Brain microvascular endothelial cell (primary cell): ENCODE measurements at regions not wholly inside any gene's neighbourhood (a gene's known extent, or its start where the extent isn't known, plus 50 kb on each side); places are given as distances from the start of the nearest gene placed in this dataset.

ENCODE experiments used
- DNase-seq: peaks from one replicate; pipeline ENCODE4 v3.0.0-alpha.2; 2020
- H3K27ac ChIP-seq: fragments of 250-450 bp; sonication (Bioruptor Pico); 2 replicates; pipeline ENCODE4 v1.5.1; 2020; ENCODE audit warnings: mild to moderate bottlenecking, moderate library complexity
- H3K27me3 ChIP-seq: fragments of 250-450 bp; sonication (Bioruptor Pico); replicated peaks from 2 replicates; pipeline ENCODE4 v1.5.1; 2020; ENCODE audit warnings: mild to moderate bottlenecking
- H3K36me3 ChIP-seq: fragments of 250-450 bp; sonication (Bioruptor Pico); replicated peaks from 2 replicates; pipeline ENCODE4 v1.5.1; 2020; ENCODE audit warnings: mild to moderate bottlenecking
- H3K4me3 ChIP-seq: 2 replicates; pipeline ENCODE4 v1.5.1; 2011; ENCODE audit warnings: low read depth, mild to moderate bottlenecking, control low read depth, low read length, moderate library complexity
- CTCF ChIP-seq: IDR thresholded peaks from 2 replicates; pipeline ENCODE4 v1.5.1; 2011; ENCODE audit warnings: low read depth, mild to moderate bottlenecking, moderate library complexity, low read length, control low read depth, inconsistent platforms; ENCODE audit errors: missing control alignments
- in situ Hi-C: cut with HindIII; loops from 2 replicates; pipeline ENCODE4 v1.10.0; 2017; ENCODE audit warnings: low sequenced_read_pairs, low pct_ligation_motif_present

- no peaks in the 10 kb centered on the region for H3K27me3 ChIP-seq
- in situ Hi-C loops, result no loop called here
- no peak for DNase-seq
- no peak for TF ChIP-seq CTCF
- H3K4me3 ChIP-seq, result no peak overlapping the region
- H3K27ac ChIP-seq, result no peak overlapping the region
- no peaks in the 10 kb centered on the region for H3K36me3 ChIP-seq
Observed at GRCh38 chr21:33985117-33986050, 69.8 kb upstream of the ATP5PO start.

GRCh38 chr21:33984021-33984481, 68.4 kb upstream of the ATP5PO start:
- in situ Hi-C loops, result no loop called here

GRCh38 chr21:33981391-33982101, 65.9 kb upstream of the ATP5PO start:
- TF ChIP-seq CTCF, result no peak
- H3K4me3 ChIP-seq, result no peak overlapping the region
- in situ Hi-C loops, result no loop called here

More at GRCh38 chr21:33984021-33984481, 68.4 kb upstream of the ATP5PO start:
- H3K4me3 ChIP-seq, result no peak overlapping the region
- no peak for TF ChIP-seq CTCF
- H3K36me3 ChIP-seq, result no peaks in the 10 kb centered on the region
- no peak overlapping the region for H3K27ac ChIP-seq
- no peaks in the 10 kb centered on the region for H3K27me3 ChIP-seq
- DNase-seq, result no peak

GRCh38 chr21:33980276-33980916, 64.8 kb upstream of the ATP5PO start:
- H3K27ac ChIP-seq, result no peak overlapping the region
- in situ Hi-C loops, result no loop called here

More at GRCh38 chr21:33981391-33982101, 65.9 kb upstream of the ATP5PO start:
- no peak overlapping the region for H3K27ac ChIP-seq
- H3K36me3 ChIP-seq, result no peaks in the 10 kb centered on the region
- DNase-seq, result no peak
- H3K27me3 ChIP-seq, result no peaks in the 10 kb centered on the region

GRCh38 chr21:33978585-33978984, 63.0 kb upstream of the ATP5PO start:
- H3K4me3 ChIP-seq, result no peak overlapping the region
- no peaks in the 10 kb centered on the region for H3K36me3 ChIP-seq
- in situ Hi-C loops, result no loop called here
- no peak for TF ChIP-seq CTCF
- H3K27me3 ChIP-seq, result no peaks in the 10 kb centered on the region
- H3K27ac ChIP-seq, result no peak overlapping the region
- no peak for DNase-seq

More at GRCh38 chr21:33980276-33980916, 64.8 kb upstream of the ATP5PO start:
- TF ChIP-seq CTCF, result no peak
- DNase-seq, result no peak
- Histone ChIP-seq H3K27me3 (no peaks in the 10 kb centered on the region), H3K4me3 (no peak overlapping the region), H3K36me3 (no peaks in the 10 kb centered on the region)
